ENCODE measurements at regions not wholly inside any gene's neighbourhood (a gene's known extent, or its start where the extent isn't known, plus 50 kb on each side); places are given as distances from the start of the nearest gene placed in this dataset.

DNA sequence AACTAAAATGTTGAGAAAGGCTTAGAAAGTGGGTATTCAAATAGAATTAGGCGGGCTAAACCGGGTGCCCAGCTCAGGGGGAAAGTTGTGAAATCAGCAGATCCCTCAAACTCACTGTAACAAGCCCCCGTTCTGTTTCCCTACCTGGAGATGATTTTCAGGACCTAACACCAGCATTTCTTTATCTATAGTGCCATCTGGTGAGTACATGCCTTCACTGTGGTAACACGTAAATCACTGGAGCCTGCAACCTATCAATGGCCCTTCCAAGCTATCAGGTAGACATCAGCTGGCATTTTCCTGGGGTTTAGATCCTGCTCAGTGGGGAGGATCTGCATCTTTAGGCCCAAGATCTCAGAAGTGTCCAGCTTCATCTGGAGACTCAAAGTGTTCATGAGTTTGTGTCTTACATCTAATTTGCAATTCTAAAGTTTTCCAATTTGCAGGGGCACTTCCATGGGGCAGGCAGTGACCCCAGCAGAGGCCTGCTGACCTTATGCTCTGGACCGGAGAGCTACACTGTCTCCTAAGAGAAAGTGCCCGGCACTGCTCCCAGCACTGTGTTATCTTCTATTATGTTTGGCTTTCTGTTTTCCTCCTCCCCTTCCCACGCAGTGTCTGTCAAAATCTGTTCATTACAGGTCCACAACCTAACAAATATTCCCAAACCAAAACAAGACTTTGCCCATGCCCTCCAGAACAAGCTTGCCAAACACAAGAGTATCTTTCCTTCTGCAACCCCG is 132.5 kb downstream of the LSM5 start:
- no peaks in the 10 kb centered on the region for H3K9me3 ChIP-seq
- no peak overlapping the region for H3K27ac ChIP-seq
- no peak for DNase-seq
- TF ChIP-seq POLR2A (IDR thresholded peaks at IDR 0.05) (no peak), POLR2AphosphoS5 (IDR thresholded peaks at IDR 0.05) (no peak), EP300 (IDR thresholded peaks at IDR 0.05) (no peak)
- TF ChIP-seq, protein P1, sequence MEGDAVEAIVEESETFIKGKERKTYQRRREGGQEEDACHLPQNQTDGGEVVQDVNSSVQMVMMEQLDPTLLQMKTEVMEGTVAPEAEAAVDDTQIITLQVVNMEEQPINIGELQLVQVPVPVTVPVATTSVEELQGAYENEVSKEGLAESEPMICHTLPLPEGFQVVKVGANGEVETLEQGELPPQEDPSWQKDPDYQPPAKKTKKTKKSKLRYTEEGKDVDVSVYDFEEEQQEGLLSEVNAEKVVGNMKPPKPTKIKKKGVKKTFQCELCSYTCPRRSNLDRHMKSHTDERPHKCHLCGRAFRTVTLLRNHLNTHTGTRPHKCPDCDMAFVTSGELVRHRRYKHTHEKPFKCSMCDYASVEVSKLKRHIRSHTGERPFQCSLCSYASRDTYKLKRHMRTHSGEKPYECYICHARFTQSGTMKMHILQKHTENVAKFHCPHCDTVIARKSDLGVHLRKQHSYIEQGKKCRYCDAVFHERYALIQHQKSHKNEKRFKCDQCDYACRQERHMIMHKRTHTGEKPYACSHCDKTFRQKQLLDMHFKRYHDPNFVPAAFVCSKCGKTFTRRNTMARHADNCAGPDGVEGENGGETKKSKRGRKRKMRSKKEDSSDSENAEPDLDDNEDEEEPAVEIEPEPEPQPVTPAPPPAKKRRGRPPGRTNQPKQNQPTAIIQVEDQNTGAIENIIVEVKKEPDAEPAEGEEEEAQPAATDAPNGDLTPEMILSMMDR (IDR thresholded peaks at IDR 0.05) = no peak
- H3K4me3 ChIP-seq = no peak overlapping the region
- ATAC-seq (ENCODE audit: low FRiP score in 2 of 2) = no peak
- no peaks in the 10 kb centered on the region for H3K4me1 ChIP-seq
- H3K36me3 ChIP-seq = no peaks in the 10 kb centered on the region
- WGBS, 2 donors = 42 to 44% methylated on average over 8 of the region's 8 CpGs
- H3K27me3 ChIP-seq = no peaks in the 10 kb centered on the region

DNA sequence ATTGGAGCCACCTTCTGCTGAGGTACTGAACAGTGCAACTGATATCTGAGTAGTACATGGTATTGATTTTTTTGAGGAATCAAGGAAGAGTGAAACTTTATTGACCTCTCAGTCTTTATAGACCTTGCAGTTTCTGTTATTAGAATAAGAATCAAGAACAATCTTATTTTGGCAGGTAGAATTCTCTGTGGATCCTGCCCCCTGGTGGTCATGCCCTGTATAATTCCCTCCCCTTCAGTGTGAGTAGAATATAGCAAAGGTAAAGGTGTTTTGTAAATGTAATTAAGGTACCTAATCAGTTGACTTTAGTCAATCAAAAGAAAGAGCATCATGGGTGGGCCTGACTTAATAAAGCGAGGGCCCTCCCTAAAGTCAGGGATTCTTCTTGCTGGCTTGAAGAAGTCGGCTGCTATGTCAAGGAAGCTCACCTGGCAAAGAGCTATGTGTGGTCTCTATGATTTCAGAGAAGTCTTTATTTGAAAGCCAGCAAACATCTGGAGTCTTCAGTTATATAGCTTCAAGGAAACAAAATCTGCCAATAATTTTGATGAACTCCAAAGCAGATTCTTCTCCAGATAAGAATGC is 142.8 kb downstream of the LSM5 start:
- TF ChIP-seq, protein P1 (IDR thresholded peaks at IDR 0.05) = peak; percentile 15 to 64 (median 48)
- TF ChIP-seq EP300 (IDR thresholded peaks at IDR 0.05) = no peak
- ATAC-seq (ENCODE audit: low FRiP score in 2 of 2) (no peak), DNase-seq (no peak)

DNA sequence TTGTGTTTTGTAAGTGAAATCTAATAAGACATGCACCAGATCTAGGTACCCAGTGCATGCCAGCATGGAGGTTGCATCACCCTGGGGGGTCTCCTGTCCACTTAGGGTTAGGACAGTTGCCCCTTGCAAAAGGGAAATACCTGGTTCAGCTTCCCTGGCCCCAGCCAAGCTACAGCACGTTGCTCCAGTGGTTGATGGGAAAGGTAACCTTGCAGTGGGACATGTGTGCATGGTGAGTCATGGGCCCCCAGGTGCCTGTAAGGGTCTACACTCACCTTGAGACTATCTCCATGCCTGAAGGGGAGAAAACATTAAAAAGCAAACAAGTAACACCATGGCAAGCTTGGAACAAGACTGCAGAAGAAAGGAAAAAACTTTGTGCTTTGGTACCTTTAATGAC is 143.9 kb downstream of the LSM5 start:
- Histone ChIP-seq H3K27me3 (no peaks in the 10 kb centered on the region), H3K27ac (no peak overlapping the region), H3K36me3 (no peaks in the 10 kb centered on the region), H3K4me1 (no peaks in the 10 kb centered on the region), H3K4me3 (no peak overlapping the region), H3K9me3 (peaks cover 0 to 3% (median 0%) of the 10 kb centered on the region in 4 donors)
- 29 to 50% methylated on average over 1 of the region's 1 CpG for WGBS, 2 donors
- ATAC-seq (ENCODE audit: low FRiP score in 2 of 2) = no peak
- TF ChIP-seq EP300 (IDR thresholded peaks at IDR 0.05) (no peak), POLR2A (IDR thresholded peaks at IDR 0.05) (no peak), POLR2AphosphoS5 (IDR thresholded peaks at IDR 0.05) (no peak)
- TF ChIP-seq, protein P1 (IDR thresholded peaks at IDR 0.05) = no peak
- DNase-seq = no peak

More for the DNA sequence above, 142.8 kb downstream of the LSM5 start:
- peaks cover 0 to 3% (median 0%) of the 10 kb centered on the region in 4 donors for H3K9me3 ChIP-seq
- no peaks in the 10 kb centered on the region for H3K4me1 ChIP-seq
- H3K27me3 ChIP-seq = no peaks in the 10 kb centered on the region
- WGBS, 2 donors = 75 to 85% methylated on average over 2 of the region's 2 CpGs
- no peaks in the 10 kb centered on the region for H3K36me3 ChIP-seq
- no peak overlapping the region for H3K27ac ChIP-seq
- no peak overlapping the region for H3K4me3 ChIP-seq

DNA sequence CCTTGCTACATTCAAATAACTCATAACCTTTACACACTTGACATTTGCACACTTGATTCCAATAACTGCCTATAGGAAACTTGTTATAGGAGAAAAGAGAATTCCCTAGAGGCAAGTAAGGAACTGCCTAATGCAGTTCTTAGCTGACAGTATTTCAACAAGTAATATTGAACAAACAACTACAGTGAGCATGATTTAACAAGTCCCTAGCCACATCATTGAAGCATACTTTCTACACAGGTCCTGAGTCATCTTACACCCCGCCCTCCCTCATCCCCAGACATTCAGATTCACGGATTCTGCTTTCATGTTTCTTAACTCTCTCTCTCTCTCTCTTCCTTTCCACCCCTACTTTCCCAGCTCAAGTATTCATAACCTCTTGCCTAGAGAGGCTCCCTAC is 153.5 kb downstream of the LSM5 start:
- no peaks in the 10 kb centered on the region for H3K9me3 ChIP-seq
- no peaks in the 10 kb centered on the region for H3K4me1 ChIP-seq
- H3K27me3 ChIP-seq = no peaks in the 10 kb centered on the region
- 68 to 76% methylated on average over 2 of the region's 2 CpGs for WGBS, 2 donors
- no peak overlapping the region for H3K4me3 ChIP-seq
- TF ChIP-seq POLR2A (IDR thresholded peaks at IDR 0.05) (no peak), EP300 (IDR thresholded peaks at IDR 0.05) (no peak), POLR2AphosphoS5 (IDR thresholded peaks at IDR 0.05) (no peak)
- TF ChIP-seq, protein P1 (IDR thresholded peaks at IDR 0.05) = no peak
- DNase-seq (no peak), ATAC-seq (ENCODE audit: low FRiP score in 2 of 2) (no peak)
- no peak overlapping the region for H3K27ac ChIP-seq
- no peaks in the 10 kb centered on the region for H3K36me3 ChIP-seq

DNA sequence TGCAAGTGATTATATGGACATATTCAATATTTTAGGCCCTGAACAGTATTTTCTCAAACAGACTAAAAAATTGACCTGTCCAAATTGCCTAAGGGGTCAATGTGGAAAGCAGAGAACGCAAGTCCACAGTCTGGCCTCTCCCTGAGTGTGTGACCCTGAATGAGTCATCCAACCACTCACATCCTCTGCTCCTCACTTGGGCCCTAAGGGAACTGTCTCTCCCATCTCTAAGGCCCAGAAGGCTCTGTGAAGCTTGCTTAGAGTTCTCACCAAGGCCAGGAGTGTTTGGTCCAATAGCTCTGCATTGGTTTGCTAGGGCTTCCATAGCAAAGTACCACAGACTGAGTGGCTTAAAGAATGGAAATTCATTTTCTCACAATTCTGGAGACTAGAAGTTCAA is 155.1 kb downstream of the LSM5 start:
- H3K9me3 ChIP-seq = no peaks in the 10 kb centered on the region
- H3K36me3 ChIP-seq = no peaks in the 10 kb centered on the region
- WGBS, 2 donors = 67 to 81% methylated on average over 1 of the region's 1 CpG
- no peak overlapping the region for H3K4me3 ChIP-seq
- no peaks in the 10 kb centered on the region for H3K4me1 ChIP-seq
- no peak for TF ChIP-seq POLR2AphosphoS5 (IDR thresholded peaks at IDR 0.05)
- no peak for TF ChIP-seq POLR2A (IDR thresholded peaks at IDR 0.05)
- TF ChIP-seq, protein P1 (IDR thresholded peaks at IDR 0.05) = no peak
- no peak for TF ChIP-seq EP300 (IDR thresholded peaks at IDR 0.05)
- no peak overlapping the region for H3K27ac ChIP-seq
- no peak for ATAC-seq (ENCODE audit: low FRiP score in 2 of 2)
- no peak for DNase-seq
- H3K27me3 ChIP-seq = no peaks in the 10 kb centered on the region
